Thyroid gland (tissue), 4 donors: ENCODE measurements at regions not wholly inside any gene's neighbourhood (a gene's known extent, or its start where the extent isn't known, plus 50 kb on each side); places are given as distances from the start of the nearest gene placed in this dataset.

Experiments
- POLR2A ChIP-seq, 2 donors: fragments of 450-650 bp; IDR thresholded peaks; one replicate each; pipeline ENCODE4 v1.6.1; 2017; ENCODE audit warnings: antibody characterized with exemption in 2 of 2, mild to moderate bottlenecking in 2 of 2, moderate library complexity in 1 of 2
- TF ChIP-seq, protein P1 (sequence below), 6 experiments: fragments of 200-600 bp in 3 of 6; fragments of 450-650 bp in 3 of 6; sonication (generic) in 3 of 6; IDR thresholded peaks; one replicate each; pipeline ENCODE4 v1.5.1; 2016 to 2019; ENCODE audit warnings: antibody characterized with exemption in 6 of 6, mild to moderate bottlenecking in 2 of 6, inconsistent platforms in 1 of 6, moderate library complexity in 1 of 6

DNA sequence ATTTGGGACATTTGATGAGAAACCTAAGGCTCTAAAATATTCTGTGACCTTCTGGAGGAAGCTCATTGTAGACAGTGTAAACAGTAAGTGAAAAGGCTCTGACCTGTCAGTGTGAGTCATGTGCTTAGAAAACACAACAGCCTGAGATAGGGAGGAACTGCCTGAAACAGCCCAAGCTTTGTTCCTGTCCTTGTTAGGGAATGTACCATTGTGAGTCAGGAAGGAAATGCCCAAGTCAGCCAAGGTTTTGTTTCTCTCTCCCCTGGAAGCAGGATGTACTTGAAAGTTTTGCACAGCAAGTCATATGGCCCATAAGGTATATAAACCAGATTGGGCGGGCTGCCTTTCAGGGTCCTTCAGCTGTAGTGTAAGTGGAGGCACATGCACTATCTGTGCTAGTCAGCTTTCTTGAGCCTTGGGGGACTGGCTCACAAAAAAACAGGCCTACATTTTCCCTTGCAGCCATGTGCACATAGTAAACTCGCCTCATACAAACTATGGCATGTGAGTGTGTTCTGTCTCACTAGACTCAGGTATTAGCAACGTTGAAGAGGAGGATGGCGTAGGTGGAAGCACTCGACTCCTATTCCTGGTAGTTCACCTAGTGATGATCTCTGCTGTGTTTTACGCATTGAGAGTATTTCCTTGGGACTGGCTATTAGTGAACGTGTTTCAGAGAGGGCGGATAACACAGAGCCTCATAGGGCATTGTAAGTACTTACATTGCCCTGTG, 141.2 kb upstream of the KLHL1 start:
- TF ChIP-seq, protein P1, sequence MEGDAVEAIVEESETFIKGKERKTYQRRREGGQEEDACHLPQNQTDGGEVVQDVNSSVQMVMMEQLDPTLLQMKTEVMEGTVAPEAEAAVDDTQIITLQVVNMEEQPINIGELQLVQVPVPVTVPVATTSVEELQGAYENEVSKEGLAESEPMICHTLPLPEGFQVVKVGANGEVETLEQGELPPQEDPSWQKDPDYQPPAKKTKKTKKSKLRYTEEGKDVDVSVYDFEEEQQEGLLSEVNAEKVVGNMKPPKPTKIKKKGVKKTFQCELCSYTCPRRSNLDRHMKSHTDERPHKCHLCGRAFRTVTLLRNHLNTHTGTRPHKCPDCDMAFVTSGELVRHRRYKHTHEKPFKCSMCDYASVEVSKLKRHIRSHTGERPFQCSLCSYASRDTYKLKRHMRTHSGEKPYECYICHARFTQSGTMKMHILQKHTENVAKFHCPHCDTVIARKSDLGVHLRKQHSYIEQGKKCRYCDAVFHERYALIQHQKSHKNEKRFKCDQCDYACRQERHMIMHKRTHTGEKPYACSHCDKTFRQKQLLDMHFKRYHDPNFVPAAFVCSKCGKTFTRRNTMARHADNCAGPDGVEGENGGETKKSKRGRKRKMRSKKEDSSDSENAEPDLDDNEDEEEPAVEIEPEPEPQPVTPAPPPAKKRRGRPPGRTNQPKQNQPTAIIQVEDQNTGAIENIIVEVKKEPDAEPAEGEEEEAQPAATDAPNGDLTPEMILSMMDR (IDR thresholded peaks at IDR 0.05): no peak
- TF ChIP-seq POLR2A (IDR thresholded peaks at IDR 0.05): no peak
